ENCODE measurements at regions not wholly inside any gene's neighbourhood (a gene's known extent, or its start where the extent isn't known, plus 50 kb on each side); places are given as distances from the start of the nearest gene placed in this dataset.

GRCh38 chr2:198968545-198968944 is 489.2 kb downstream of the SATB2 start:
- no peaks in the 10 kb centered on the region for H3K79me2 ChIP-seq (ENCODE audit: low read length)
- H3K27ac ChIP-seq (ENCODE audit: low read length): no peak overlapping the region
- intact Hi-C loops (cut with micrococcal nuclease): no loop called here
- no peaks in the 10 kb centered on the region for H3F3A ChIP-seq (ENCODE audit: low read length, unreplicated experiment)
- DNase-seq (no peak), ATAC-seq (no peak)
- H3K36me3 ChIP-seq (ENCODE audit: low read depth, low read length): no peaks in the 10 kb centered on the region
- no peak overlapping the region for H3K4me2 ChIP-seq (ENCODE audit: low read length)
- no peaks in the 10 kb centered on the region for H3K4me1 ChIP-seq (ENCODE audit: insufficient read depth, low read length)
- H3K9me3 ChIP-seq (ENCODE audit: low read length): 0 out of 2 replicates have a peak, but pooled peaks cover 5% of the 10 kb centered on the region
- TF ChIP-seq EZH2phosphoT487 (IDR thresholded peaks at IDR 0.05; ENCODE audit: borderline replicate concordance, low read length): no peak
- no peak for TF ChIP-seq EZH2 (IDR thresholded peaks at IDR 0.05; ENCODE audit: low read length, unreplicated experiment)
- no peak for TF ChIP-seq CTCF (conservative IDR thresholded peaks at IDR 0.05; ENCODE audit: low read depth, low read length)
- no peak overlapping the region for H3K9ac ChIP-seq (ENCODE audit: low read length)
- no peaks in the 10 kb centered on the region for H3K9me2 ChIP-seq (replicated peaks; ENCODE audit: low read length)
- no peaks in the 10 kb centered on the region for H4K20me1 ChIP-seq (ENCODE audit: low read length)
- ChIA-PET POLR2A (ENCODE audit: unreplicated experiment) (no interaction called here), CTCF (no interaction called here)
- H2AFZ ChIP-seq (ENCODE audit: low read length): no peak overlapping the region
- no TSS peak for BruUV-seq (replicated peaks)
- H3K27me3 ChIP-seq (ENCODE audit: low read length): no peaks in the 10 kb centered on the region
- H3K4me3 ChIP-seq (ENCODE audit: low read length): no peak overlapping the region

GRCh38 chr2:198966269-198966668 is 491.5 kb downstream of the SATB2 start:
- no peak overlapping the region for H3K4me3 ChIP-seq (ENCODE audit: low read length)
- H3K36me3 ChIP-seq (ENCODE audit: low read depth, low read length): no peaks in the 10 kb centered on the region
- intact Hi-C loops (cut with micrococcal nuclease): no loop called here
- no peak overlapping the region for H3K4me2 ChIP-seq (ENCODE audit: low read length)
- no peak overlapping the region for H3K27ac ChIP-seq (ENCODE audit: low read length)
- ChIA-PET POLR2A (ENCODE audit: unreplicated experiment) (no interaction called here), CTCF (no interaction called here)
- BruUV-seq (replicated peaks): no TSS peak
- H3K27me3 ChIP-seq (ENCODE audit: low read length): no peaks in the 10 kb centered on the region
- H3K9me2 ChIP-seq (replicated peaks; ENCODE audit: low read length): no peaks in the 10 kb centered on the region
- H4K20me1 ChIP-seq (ENCODE audit: low read length): no peaks in the 10 kb centered on the region
- H3K9ac ChIP-seq (ENCODE audit: low read length): no peak overlapping the region
- 0 out of 2 replicates have a peak, but pooled peaks cover 5% of the 10 kb centered on the region for H3K9me3 ChIP-seq (ENCODE audit: low read length)
- H3K79me2 ChIP-seq (ENCODE audit: low read length): no peaks in the 10 kb centered on the region
- ATAC-seq: no peak
- TF ChIP-seq CTCF (conservative IDR thresholded peaks at IDR 0.05; ENCODE audit: low read depth, low read length) (no peak), EZH2 (IDR thresholded peaks at IDR 0.05; ENCODE audit: low read length, unreplicated experiment) (no peak), EZH2phosphoT487 (IDR thresholded peaks at IDR 0.05; ENCODE audit: borderline replicate concordance, low read length) (no peak)
- DNase-seq: no peak
- no peaks in the 10 kb centered on the region for H3K4me1 ChIP-seq (ENCODE audit: insufficient read depth, low read length)
- no peak overlapping the region for H2AFZ ChIP-seq (ENCODE audit: low read length)
- no peaks in the 10 kb centered on the region for H3F3A ChIP-seq (ENCODE audit: low read length, unreplicated experiment)

- CTCF ChIA-PET: no interaction called here
- no peak overlapping the region for H3K9ac ChIP-seq (ENCODE audit: low read length)
- no peaks in the 10 kb centered on the region for H3K79me2 ChIP-seq (ENCODE audit: low read length)
- POLR2A ChIA-PET (ENCODE audit: unreplicated experiment): no interaction called here
- no peak overlapping the region for H3K4me2 ChIP-seq (ENCODE audit: low read length)
- H3K9me3 ChIP-seq (ENCODE audit: low read length): 0 out of 2 replicates have a peak, but pooled peaks cover 5% of the 10 kb centered on the region
- no peak for ATAC-seq
- H3K4me1 ChIP-seq (ENCODE audit: insufficient read depth, low read length): no peaks in the 10 kb centered on the region
- intact Hi-C loops (cut with micrococcal nuclease): no loop called here
- no peaks in the 10 kb centered on the region for H3K27me3 ChIP-seq (ENCODE audit: low read length)
- H3K9me2 ChIP-seq (replicated peaks; ENCODE audit: low read length): no peaks in the 10 kb centered on the region
- H4K20me1 ChIP-seq (ENCODE audit: low read length): no peaks in the 10 kb centered on the region
- TF ChIP-seq EZH2phosphoT487 (IDR thresholded peaks at IDR 0.05; ENCODE audit: borderline replicate concordance, low read length) (no peak), EZH2 (IDR thresholded peaks at IDR 0.05; ENCODE audit: low read length, unreplicated experiment) (no peak), CTCF (conservative IDR thresholded peaks at IDR 0.05; ENCODE audit: low read depth, low read length) (no peak)
- no peak overlapping the region for H2AFZ ChIP-seq (ENCODE audit: low read length)
- H3K27ac ChIP-seq (ENCODE audit: low read length): no peak overlapping the region
- H3K4me3 ChIP-seq (ENCODE audit: low read length): no peak overlapping the region
- H3F3A ChIP-seq (ENCODE audit: low read length, unreplicated experiment): no peaks in the 10 kb centered on the region
- no peak for DNase-seq
- BruUV-seq (replicated peaks): no TSS peak
- no peaks in the 10 kb centered on the region for H3K36me3 ChIP-seq (ENCODE audit: low read depth, low read length)
Observed at GRCh38 chr2:198961547-198961946, 496.2 kb downstream of the SATB2 start.

All from PC-3 (cell line).